H1 (cell line): ENCODE measurements at regions not wholly inside any gene's neighbourhood (a gene's known extent, or its start where the extent isn't known, plus 50 kb on each side); places are given as distances from the start of the nearest gene placed in this dataset.

ENCODE experiments used
- CTCF ChIA-PET: fragments of 300-600 bp; sonication (Branson Sonifier 250); formaldehyde crosslinking; loops from one replicate; lab custom pipeline; 2021; ENCODE audit not compliant: partially characterized antibody; lab: Charles Lee
- POLR2A ChIA-PET: fragments of 300-600 bp; sonication (Branson Sonifier 250); formaldehyde crosslinking; loops from one replicate; lab custom pipeline; 2021; ENCODE audit warnings: inconsistent platforms; ENCODE audit not compliant: partially characterized antibody; lab: Charles Lee
- DNase-seq, 2 experiments: peaks; one replicate each; pipeline versions ENCODE4 v3.0.0 to v3.0.0-alpha.2; 2010 to 2022; ENCODE audit warnings: low spot score in 2 of 2, low read depth in 1 of 2, mixed read lengths in 1 of 2
- FAIRE-seq: peaks from 2 replicates; lab custom pipeline; 2011; peaks lifted over from hg19 to GRCh38; lab: Jason Lieb, UNC
- H2AFZ ChIP-seq: 2 replicates; pipeline ENCODE4 v1.8.1; 2012; ENCODE audit warnings: low read length, inconsistent platforms
- H2AK5ac ChIP-seq: 2 replicates; pipeline ENCODE4 v1.6.1; 2013; ENCODE audit warnings: low read depth, low read length
- H2BK120ac ChIP-seq: replicated peaks from 2 replicates; pipeline ENCODE3; 2013; ENCODE audit warnings: low read depth, low read length, inconsistent platforms
- H2BK12ac ChIP-seq: 2 replicates; pipeline ENCODE4 v1.6.1; 2013; ENCODE audit warnings: low read depth, low read length
- H2BK15ac ChIP-seq: 2 replicates; pipeline ENCODE4 v1.6.1; 2013; ENCODE audit warnings: low read length
- H2BK20ac ChIP-seq: 2 replicates; pipeline ENCODE4 v1.6.1; 2013; ENCODE audit warnings: low read length
- H2BK5ac ChIP-seq: 2 replicates; pipeline ENCODE4 v1.6.1; 2013; ENCODE audit warnings: low read depth, low read length
- H3K14ac ChIP-seq: 2 replicates; pipeline ENCODE4 v1.6.1; 2013; ENCODE audit warnings: inconsistent platforms; ENCODE audit not compliant: insufficient read length
- H3K18ac ChIP-seq: 2 replicates; pipeline ENCODE4 v1.6.1; 2013; ENCODE audit warnings: low read length; ENCODE audit errors: extremely low read depth
- H3K23ac ChIP-seq: 2 replicates; pipeline ENCODE4 v1.6.1; 2013; ENCODE audit warnings: inconsistent platforms; ENCODE audit not compliant: insufficient read length
- H3K23me2 ChIP-seq: 2 replicates; pipeline ENCODE4 v1.6.1; 2013; ENCODE audit warnings: low read depth, low read length
- H3K27ac ChIP-seq: 2 replicates; pipeline ENCODE4 v1.6.1; 2011; ENCODE audit warnings: low read depth, low read length, inconsistent platforms
- H3K27me3 ChIP-seq, 4 experiments: replicated peaks in 1 of 4; 1 replicate in 1 of 4; 2 replicates in 3 of 4; pipeline versions ENCODE4 v1.6.1 to v1.8.1; 2011 to 2013; ENCODE audit warnings: low read length in 3 of 4, mild to moderate bottlenecking in 3 of 4, inconsistent platforms in 2 of 4, mixed read lengths in 2 of 4, moderate library complexity in 1 of 4; ENCODE audit not compliant: control insufficient read depth in 3 of 4, insufficient read depth in 3 of 4; ENCODE audit errors: extremely low read depth in 1 of 4
- H3K36me3 ChIP-seq, 4 experiments: 2 replicates each; pipeline versions ENCODE4 v1.6.1 to v1.8.1; 2011 to 2013; ENCODE audit warnings: mild to moderate bottlenecking in 4 of 4, low read length in 3 of 4, moderate library complexity in 2 of 4, control low read depth in 1 of 4, inconsistent platforms in 1 of 4; ENCODE audit not compliant: insufficient read depth in 4 of 4, control insufficient read depth in 2 of 4
- H3K4ac ChIP-seq: replicated peaks from 2 replicates; pipeline ENCODE3; 2013; ENCODE audit warnings: low read length, low read depth, mixed read lengths, inconsistent platforms; ENCODE audit not compliant: insufficient read length
- H3K4me1 ChIP-seq, 4 experiments: replicated peaks in 1 of 4; 1 replicate in 1 of 4; 2 replicates in 3 of 4; pipeline versions ENCODE4 v1.6.1 to v1.8.1; 2011 to 2013; ENCODE audit warnings: low read length in 3 of 4, inconsistent platforms in 2 of 4, mixed read lengths in 1 of 4; ENCODE audit not compliant: insufficient read depth in 4 of 4, control insufficient read depth in 3 of 4
- H3K4me2 ChIP-seq, 2 experiments: 2 replicates each; pipeline versions ENCODE4 v1.6.1 to v1.8.1; 2011 to 2013; ENCODE audit warnings: low read depth in 2 of 2, low read length in 2 of 2, control low read depth in 1 of 2, inconsistent platforms in 1 of 2, mild to moderate bottlenecking in 1 of 2; ENCODE audit not compliant: insufficient read depth in 1 of 2
- H3K4me3 ChIP-seq, 4 experiments: fragments of 200-600, 300-600 bp in 1 of 4; sonication (generic), shearing (Covaris generic), sonication (Bioruptor Twin) in 1 of 4; 2 replicates each; pipeline versions ENCODE4 v1.5.1 to v1.8.1; 2011 to 2016; ENCODE audit warnings: low read length in 4 of 4, low read depth in 3 of 4, control low read depth in 2 of 4, inconsistent platforms in 2 of 4, mild to moderate bottlenecking in 2 of 4, mixed read lengths in 1 of 4, moderate library complexity in 1 of 4; ENCODE audit not compliant: insufficient read depth in 2 of 4; ENCODE audit errors: extremely low read depth in 1 of 4
- H3K56ac ChIP-seq: replicated peaks from 2 replicates; pipeline ENCODE3; 2013; ENCODE audit warnings: low read depth, mild to moderate bottlenecking, mixed read lengths, low read length, inconsistent platforms; ENCODE audit not compliant: insufficient read length
- H3K79me1 ChIP-seq: 2 replicates; pipeline ENCODE4 v1.6.1; 2013; ENCODE audit warnings: low read depth, low read length, control low read depth
- H3K79me2 ChIP-seq, 2 experiments: 2 replicates each; pipeline versions ENCODE4 v1.6.1 to v1.8.1; 2012 to 2013; ENCODE audit warnings: low read length in 2 of 2, mild to moderate bottlenecking in 2 of 2, inconsistent platforms in 1 of 2; ENCODE audit not compliant: insufficient read depth in 2 of 2, control insufficient read depth in 1 of 2
- H3K9ac ChIP-seq, 4 experiments: replicated peaks in 1 of 4; 1 replicate in 1 of 4; 2 replicates in 3 of 4; pipeline versions ENCODE4 v1.6.1 to v1.8.1; 2011 to 2013; ENCODE audit warnings: low read depth in 3 of 4, low read length in 3 of 4, control low read depth in 2 of 4, mild to moderate bottlenecking in 2 of 4, moderate library complexity in 2 of 4, inconsistent platforms in 1 of 4; ENCODE audit errors: extremely low read depth in 1 of 4
- H3K9me3 ChIP-seq, 2 experiments: 2 replicates each; pipeline versions ENCODE4 v1.6.1 to v1.8.1; 2012 to 2013; ENCODE audit warnings: mild to moderate bottlenecking in 2 of 2, moderate library complexity in 2 of 2, control low read depth in 1 of 2, inconsistent platforms in 1 of 2, low read depth in 1 of 2, low read length in 1 of 2, mixed read lengths in 1 of 2; ENCODE audit not compliant: insufficient read depth in 2 of 2
- H4K20me1 ChIP-seq, 2 experiments: replicated peaks in 1 of 2; 2 replicates each; pipeline versions ENCODE3 to v1.8.1; 2011 to 2013; ENCODE audit warnings: inconsistent platforms in 2 of 2, low read length in 2 of 2, mild to moderate bottlenecking in 1 of 2; ENCODE audit not compliant: insufficient read depth in 2 of 2, control insufficient read depth in 1 of 2
- H4K5ac ChIP-seq: 2 replicates; pipeline ENCODE4 v1.6.1; 2013; ENCODE audit warnings: low read length, low read depth, mixed read lengths, inconsistent platforms; ENCODE audit not compliant: insufficient read length
- H4K8ac ChIP-seq: 2 replicates; pipeline ENCODE4 v1.8.0; 2013; ENCODE audit warnings: mild to moderate bottlenecking, moderate library complexity, low read length, inconsistent platforms; ENCODE audit not compliant: insufficient read depth; ENCODE audit errors: extremely low read depth
- H4K91ac ChIP-seq: replicated peaks from 2 replicates; pipeline ENCODE3; 2013; ENCODE audit warnings: low read length, mixed read lengths, inconsistent platforms; ENCODE audit not compliant: insufficient read length
- CEBPB ChIP-seq: IDR thresholded peaks from 2 replicates; pipeline ENCODE4 v1.6.1; 2012; ENCODE audit warnings: low read depth, low read length
- CHD1 ChIP-seq: IDR thresholded peaks from 2 replicates; pipeline ENCODE4 v1.6.1; 2012; ENCODE audit warnings: low read depth, low read length, improper control_type of control experiment
- EZH2 ChIP-seq: fragments of 200-600 bp; sonication (generic); IDR thresholded peaks from 2 replicates; pipeline ENCODE4 v1.7.1; 2012; ENCODE audit warnings: low read depth, mild to moderate bottlenecking, moderate library complexity, low read length, inconsistent platforms; ENCODE audit not compliant: severe bottlenecking
- JUND ChIP-seq: IDR thresholded peaks from 2 replicates; pipeline ENCODE4 v1.6.1; 2011; ENCODE audit warnings: mild to moderate bottlenecking, improper control_type of control experiment, low read length
- POLR2A ChIP-seq, 2 experiments: IDR thresholded peaks; 1 replicate in 1 of 2; 2 replicates in 1 of 2; pipeline ENCODE4 v1.6.1; 2011; ENCODE audit warnings: low read depth in 2 of 2, low read length in 2 of 2, mild to moderate bottlenecking in 2 of 2; ENCODE audit errors: control extremely low read depth in 1 of 2
- TAF1 ChIP-seq: IDR thresholded peaks from 2 replicates; pipeline ENCODE4 v1.6.1; 2011; ENCODE audit warnings: mild to moderate bottlenecking, low read depth, low read length
- WGBS, 2 experiments: shearing (Covaris generic) in 1 of 2; methylation state at CpG; one replicate each; pipeline versions ENCODE4 v1.1.6 to v1.1.7; 2013 to 2015; ENCODE audit warnings: low lambda C conversion rate in 2 of 2, mixed read lengths in 2 of 2, inconsistent platforms in 1 of 2, low coverage in 1 of 2, missing lambda C conversion rate in 1 of 2; ENCODE audit not compliant: insufficient replicate concordance in 2 of 2, insufficient coverage in 1 of 2, insufficient read length in 1 of 2; ENCODE audit errors: extremely low coverage in 1 of 2, missing lambda C conversion rate in 1 of 2; 5-methylcytosine and 5-hydroxymethylcytosine counted together

GRCh38 chr6:3577517-3577916 is 120.7 kb upstream of the SLC22A23 start:
- H2AFZ ChIP-seq, result no peak overlapping the region
- H3K18ac ChIP-seq, result no peak overlapping the region
- no peak overlapping the region for H4K91ac ChIP-seq
- no peaks in the 10 kb centered on the region for H3K27me3 ChIP-seq
- TF ChIP-seq TAF1 (no peak), POLR2A (IDR thresholded peaks at IDR 0.05; ENCODE audit: control extremely low read depth in 1 of 2, low read depth in 2 of 2, low read length in 2 of 2) (no peak), EZH2 (no peak), CHD1 (no peak), JUND (no peak), CEBPB (no peak)
- ChIA-PET POLR2A (no interaction called here), CTCF (interaction anchor here (0.9 to 1.3 kb wide), 3 partner anchors 14 to 247 kb away, joined by 3 to 4 read pairs (median 3); no protein-coding TSS in a partner anchor)
- H2BK20ac ChIP-seq, result no peak overlapping the region
- no peak overlapping the region for H4K5ac ChIP-seq
- H3K4me3 ChIP-seq, result no peak overlapping the region
- 82% methylated on average over 7 of the region's 7 CpGs; no CpG with 5 or more reads in 1 of the 2 experiments for WGBS, 2 experiments
- no peaks in the 10 kb centered on the region for H3K36me3 ChIP-seq
- no peak overlapping the region for H3K9ac ChIP-seq
- H2BK120ac ChIP-seq, result no peak overlapping the region
- H3K4me1 ChIP-seq, result peaks cover 0 to 7% (median 3%) of the 10 kb centered on the region in 4 experiments; a peak in 4 of 7 replicates
- H3K14ac ChIP-seq, result no peak overlapping the region
- no peak overlapping the region for H2AK5ac ChIP-seq
- no peak overlapping the region for H3K4me2 ChIP-seq
- DNase-seq (no peak), FAIRE-seq (no peak)
- no peaks in the 10 kb centered on the region for H3K79me2 ChIP-seq
- no peak overlapping the region for H3K23ac ChIP-seq
- H2BK12ac ChIP-seq, result peak overlapping the region; percentile 71; the same call in 1 of the 2 replicates
- no peak overlapping the region for H3K27ac ChIP-seq
- H2BK5ac ChIP-seq, result no peak overlapping the region
- H4K20me1 ChIP-seq, result no peaks in the 10 kb centered on the region
- no peak overlapping the region for H4K8ac ChIP-seq
- no peaks in the 10 kb centered on the region for H3K9me3 ChIP-seq
- peak overlapping the region; percentile 34; the same call in 1 of the 2 replicates for H2BK15ac ChIP-seq
- H3K79me1 ChIP-seq, result no peaks in the 10 kb centered on the region
- H3K56ac ChIP-seq, result no peak overlapping the region
- H3K23me2 ChIP-seq, result no peaks in the 10 kb centered on the region
- no peak overlapping the region for H3K4ac ChIP-seq
